NCI-H1092 treated with DMSO at 0.1 percent for 48 hours (cell line): ENCODE measurements at regions not wholly inside any gene's neighbourhood (a gene's known extent, or its start where the extent isn't known, plus 50 kb on each side); places are given as distances from the start of the nearest gene placed in this dataset.

Source experiments
- DNase-seq: peaks from one replicate; lab custom pipeline; 2025; lab: John Stamatoyannopoulos, UW

DNA sequence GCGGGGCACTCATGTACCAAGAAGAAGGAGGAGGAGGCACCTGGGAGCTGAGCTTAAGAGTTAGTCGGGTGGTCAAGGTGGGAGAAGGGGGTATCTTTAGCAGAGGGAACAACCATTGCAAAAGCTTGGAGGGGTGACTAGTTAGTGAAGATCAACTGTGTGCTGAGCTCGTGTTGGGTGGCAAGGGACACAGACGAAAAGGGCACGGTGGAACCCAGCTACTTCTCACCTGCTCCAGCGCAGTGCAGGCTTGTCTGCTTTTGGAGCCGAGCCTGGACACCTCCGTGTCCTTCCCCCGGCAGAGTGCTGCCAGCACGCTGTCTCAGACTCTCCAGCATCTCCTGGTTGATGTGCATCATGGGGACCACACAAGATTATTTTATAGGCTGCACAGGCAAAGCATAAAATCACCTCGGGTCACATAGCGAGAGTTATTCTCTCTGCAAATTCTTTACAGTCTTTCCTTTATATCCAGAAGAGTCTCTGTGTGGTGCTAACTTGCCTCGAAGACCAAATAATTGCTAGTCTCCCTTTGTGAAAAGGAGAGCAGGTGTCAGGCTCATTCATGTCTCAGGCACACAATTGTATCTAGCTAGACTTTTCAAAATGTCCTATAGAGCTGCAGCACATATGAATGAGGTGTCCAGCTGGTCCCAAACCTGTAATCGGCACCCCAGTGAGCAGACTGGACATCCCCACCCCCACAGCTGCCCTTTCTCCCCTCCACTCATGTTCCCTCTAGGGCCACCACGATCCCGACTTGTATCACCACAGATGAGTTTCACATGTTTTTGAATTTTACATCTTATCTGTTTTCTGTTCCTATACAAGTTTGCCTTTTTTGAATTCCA lies 123.4 kb downstream of the CEBPB start:
- no peak for DNase-seq

DNA sequence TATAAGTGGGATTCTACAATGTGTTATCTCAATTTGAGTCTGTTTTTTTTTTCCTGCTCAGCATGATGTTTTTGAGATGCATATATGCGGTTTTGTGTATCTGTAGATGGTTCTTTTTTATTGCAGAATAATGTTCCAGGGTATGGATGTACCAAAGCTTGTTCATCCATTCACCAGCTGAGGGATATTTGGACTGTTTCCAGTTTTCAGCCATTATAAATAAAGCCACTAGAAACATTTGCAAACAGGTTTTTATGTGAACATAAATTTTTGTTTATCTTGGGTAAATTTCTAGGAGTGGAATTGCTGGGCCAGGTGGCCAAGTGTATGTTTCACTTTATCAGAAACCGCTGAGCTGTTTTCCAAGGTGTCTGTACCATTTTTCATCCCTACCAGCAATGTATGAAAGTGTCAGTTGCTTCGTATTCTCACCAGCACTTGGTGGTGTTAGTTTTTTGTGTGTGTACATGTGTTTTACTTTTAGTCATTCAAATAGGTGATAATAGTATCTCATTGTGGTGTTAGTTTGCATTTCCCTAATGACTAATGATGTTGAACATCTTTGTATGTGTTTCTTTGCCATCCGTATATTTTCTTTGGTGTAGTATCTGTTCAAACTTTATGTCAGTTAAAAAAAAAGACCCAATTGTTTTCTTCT lies 124.2 kb downstream of the CEBPB start:
- no peak for DNase-seq

GRCh38 chr20:50315586-50316551 lies 125.2 kb downstream of the CEBPB start:
- no peak for DNase-seq

DNA sequence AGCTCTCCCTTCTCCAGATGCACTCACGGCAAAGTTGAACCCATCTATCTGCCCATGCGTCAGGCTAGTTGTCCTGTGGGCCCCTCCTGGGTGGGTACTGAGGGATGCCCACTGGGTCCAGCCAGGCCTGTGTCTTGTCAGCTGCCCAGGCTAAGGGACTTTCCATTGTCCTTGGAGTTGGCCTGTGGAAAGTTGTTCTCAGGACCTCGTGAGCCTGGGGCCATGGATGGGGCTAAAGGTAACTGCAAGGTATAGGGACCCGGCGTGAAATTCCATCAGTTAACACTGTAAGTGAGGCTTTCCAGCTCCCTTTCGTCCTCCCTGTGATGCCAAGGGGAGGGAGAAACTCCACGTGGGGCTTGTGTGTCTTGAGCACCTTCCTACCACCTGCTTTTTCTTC lies 126.5 kb downstream of the CEBPB start:
- no peak for DNase-seq

DNA sequence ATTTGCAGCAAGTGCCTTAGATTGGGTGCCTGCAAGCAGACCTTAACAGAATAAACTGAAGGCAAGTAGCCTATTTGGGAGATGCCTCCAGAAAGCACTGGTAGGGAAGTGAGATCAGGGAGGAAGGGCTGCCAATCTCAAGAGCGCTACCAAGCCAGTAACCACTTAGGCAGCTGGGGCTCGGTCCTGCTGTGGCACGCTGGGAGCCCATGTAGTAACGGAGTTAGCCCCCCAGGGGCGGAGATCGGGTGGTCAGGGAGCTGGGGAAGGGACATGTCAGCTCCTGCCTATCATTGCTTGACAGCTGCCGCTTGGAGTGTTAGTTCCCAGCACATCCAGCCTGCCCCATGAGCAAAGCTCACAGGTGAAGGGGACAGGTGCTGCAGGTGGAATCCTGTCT lies 127.0 kb downstream of the CEBPB start:
- no peak for DNase-seq

- no peak for DNase-seq
These were observed 128.1 kb downstream of the CEBPB start for GRCh38 chr20:50318710-50319109.

DNA sequence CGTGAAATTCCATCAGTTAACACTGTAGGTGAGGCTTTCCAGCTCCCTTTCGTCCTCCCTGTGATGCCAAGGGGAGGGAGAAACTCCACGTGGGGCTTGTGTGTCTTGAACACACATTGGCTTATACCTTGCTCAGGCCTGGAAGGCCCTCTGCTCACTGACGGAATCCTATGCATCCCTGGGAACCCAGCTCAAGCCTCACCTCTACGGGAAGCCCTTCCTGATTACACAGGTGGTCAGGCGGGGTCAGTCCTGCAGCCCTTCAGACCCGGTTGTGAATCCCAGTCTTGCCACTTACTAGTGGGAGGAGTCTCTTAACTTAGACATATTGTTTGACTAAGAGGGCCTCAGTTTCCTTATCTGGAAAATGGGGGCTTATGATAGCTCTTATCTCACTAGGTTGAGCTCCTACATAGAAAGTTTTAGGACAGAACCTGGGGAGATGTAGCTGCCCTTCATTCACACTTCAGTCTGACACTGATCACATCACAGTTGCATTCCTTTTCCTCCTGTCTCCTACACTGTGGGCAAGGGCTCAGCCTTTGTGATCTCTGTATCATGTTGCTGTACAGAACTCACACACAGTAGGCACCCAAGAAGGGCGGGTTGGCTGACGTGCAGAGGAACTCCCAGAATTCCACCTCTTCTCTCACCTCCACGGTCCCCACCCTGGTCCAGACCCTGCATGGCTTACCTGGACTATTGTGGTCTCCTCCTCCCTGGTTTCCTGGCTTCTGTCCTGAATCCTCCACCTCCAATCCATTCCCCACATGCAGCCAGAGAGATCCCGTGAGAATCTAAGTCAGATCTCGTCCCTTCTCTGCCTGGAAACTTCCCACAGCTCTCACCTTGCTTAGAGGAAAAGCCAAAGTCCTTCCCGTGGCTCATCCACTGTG lies 129.6 kb downstream of the CEBPB start:
- no peak for DNase-seq

DNA sequence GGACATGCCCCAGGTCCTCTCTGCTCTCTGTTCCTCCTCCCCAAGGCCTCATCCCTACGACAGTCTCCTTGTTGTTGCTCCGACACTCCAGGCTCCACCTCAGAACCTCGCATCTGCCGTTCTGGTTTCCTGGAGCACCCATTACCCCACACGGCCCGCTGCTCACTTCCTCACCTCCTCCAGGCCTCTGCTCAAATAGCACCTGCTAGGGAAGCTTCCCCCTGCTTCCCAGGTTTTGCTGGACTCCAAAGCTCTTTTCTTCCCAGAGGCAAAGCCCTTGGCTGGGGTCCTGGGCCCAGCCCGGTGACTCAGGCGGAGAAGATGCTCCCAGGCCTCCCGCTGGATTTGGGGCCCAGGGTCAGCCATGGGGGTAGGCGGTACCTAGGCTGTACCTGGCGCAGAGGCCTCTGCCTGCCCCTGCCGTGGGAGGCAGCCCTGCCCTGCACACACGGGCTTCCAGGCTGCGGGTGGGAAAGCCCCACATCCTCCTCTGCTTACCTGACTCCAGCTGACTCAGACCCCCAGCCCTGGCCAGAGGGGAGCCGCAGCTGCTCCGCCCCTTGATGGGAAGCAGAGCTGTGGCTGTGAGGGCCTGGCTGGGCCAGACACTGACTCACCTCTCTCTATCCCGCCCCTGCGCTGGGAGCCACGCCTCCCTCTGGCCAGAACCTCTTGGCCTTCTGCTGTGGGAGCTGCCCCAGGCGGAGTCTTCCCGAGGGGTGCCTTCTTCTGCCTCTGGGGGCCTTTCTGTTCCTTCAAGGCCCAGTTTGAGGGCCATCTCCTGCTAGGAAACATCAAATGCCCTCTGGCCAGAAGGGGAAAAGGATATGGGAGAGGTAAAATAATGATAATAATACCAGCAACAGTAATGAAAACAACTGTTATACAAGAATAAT lies 130.5 kb downstream of the CEBPB start:
- DNase-seq = no peak

DNA sequence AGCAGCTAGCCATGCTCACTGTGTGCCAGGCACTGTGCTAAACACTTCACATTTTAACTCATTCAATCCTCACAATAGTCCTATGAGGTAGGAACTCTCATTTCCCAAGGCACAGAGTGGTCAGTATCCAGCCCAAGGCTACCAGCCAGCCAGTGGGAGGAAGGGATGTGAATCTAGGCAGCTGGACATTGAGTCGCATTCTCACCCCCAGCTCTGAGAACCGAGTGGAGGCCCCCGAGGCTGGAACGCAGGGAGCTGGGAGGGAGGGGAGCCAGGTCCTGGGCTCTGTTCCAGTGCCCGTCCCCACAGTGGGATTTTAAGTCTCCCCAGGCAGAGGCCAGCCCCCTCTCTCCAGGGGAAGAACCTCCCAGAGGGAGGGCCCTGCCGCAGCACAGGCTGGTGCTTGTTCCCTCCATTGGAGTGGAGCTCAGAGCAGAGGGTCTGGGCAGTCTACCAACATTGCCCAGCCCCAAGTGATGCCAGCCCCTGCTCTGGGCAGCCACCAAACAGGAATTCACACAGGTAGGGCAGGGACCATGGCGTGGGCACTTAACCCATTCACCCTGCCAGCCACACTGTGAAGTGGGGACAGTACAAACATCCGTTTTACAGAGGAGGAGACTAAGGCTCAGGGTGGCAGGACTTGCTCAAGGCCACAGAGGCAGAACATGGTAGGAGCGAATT lies 131.3 kb downstream of the CEBPB start:
- DNase-seq = no peak

GRCh38 chr20:50322703-50323131 lies 132.1 kb downstream of the CEBPB start:
- no peak for DNase-seq

DNA sequence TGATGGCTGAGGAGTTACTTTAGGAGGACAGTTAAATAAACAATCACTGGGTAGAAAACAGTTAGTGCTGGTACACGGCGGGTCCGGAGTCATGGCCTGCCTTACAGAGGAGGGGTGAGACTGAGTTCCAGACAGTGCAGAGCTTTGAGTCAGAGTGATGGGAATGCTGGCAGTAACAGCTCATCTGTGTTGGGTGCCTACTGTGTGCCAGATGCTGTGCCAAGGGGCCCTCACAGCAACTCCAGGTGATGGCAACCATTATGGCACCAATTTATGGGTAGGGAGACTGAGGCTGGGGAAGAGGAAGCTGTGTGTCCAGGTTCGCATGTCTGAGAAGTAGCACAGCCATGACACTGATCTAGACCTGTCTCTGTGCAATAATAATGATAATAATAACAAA lies 132.6 kb downstream of the CEBPB start:
- no peak for DNase-seq

- no peak for DNase-seq
These were observed 133.4 kb downstream of the CEBPB start for GRCh38 chr20:50323777-50324775.

- DNase-seq = no peak
These were observed 134.6 kb downstream of the CEBPB start for GRCh38 chr20:50325215-50325614.

GRCh38 chr20:50325651-50326050 lies 135.0 kb downstream of the CEBPB start:
- no peak for DNase-seq

DNA sequence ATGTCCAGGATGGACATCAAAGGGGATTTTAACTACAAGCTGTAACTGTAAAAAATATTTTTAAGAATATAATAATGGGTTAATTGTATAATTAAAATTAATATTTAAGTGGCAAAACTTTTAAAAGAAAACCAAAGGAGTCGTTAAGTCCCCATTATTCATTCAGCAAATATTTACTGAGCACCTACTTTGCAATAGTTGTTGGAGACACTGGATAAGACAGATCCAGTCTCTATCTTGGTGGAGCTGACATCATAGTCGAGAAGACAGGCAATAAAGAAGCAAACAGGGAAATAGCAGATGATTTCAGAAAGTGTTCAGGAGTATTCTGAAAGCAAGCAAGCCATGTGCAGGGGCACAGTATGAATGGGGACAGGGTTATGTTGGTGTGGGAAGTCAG lies 137.0 kb downstream of the CEBPB start:
- no peak for DNase-seq

- DNase-seq = no peak
These were observed 137.8 kb downstream of the CEBPB start for GRCh38 chr20:50328222-50328979.

- DNase-seq = no peak
These were observed 138.6 kb downstream of the CEBPB start for GRCh38 chr20:50328996-50329898.
